ENCODE measurements at regions not wholly inside any gene's neighbourhood (a gene's known extent, or its start where the extent isn't known, plus 50 kb on each side); places are given as distances from the start of the nearest gene placed in this dataset.

- TF ChIP-seq CTCF (IDR thresholded peaks at IDR 0.05), result no peak
- no peak for TF ChIP-seq POLR2A (IDR thresholded peaks at IDR 0.05)
- no peak for TF ChIP-seq EP300 (IDR thresholded peaks at IDR 0.05)
- no peak for TF ChIP-seq POLR2AphosphoS5 (IDR thresholded peaks at IDR 0.05)
Observed at GRCh38 chr5:118518720-118519119, 469.6 kb downstream of the DTWD2 start.
